ENCODE measurements at regions not wholly inside any gene's neighbourhood (a gene's known extent, or its start where the extent isn't known, plus 50 kb on each side); places are given as distances from the start of the nearest gene placed in this dataset.

GRCh38 chr2:194445226-194445625, 1211.8 kb upstream of the SLC39A10 start:
- Histone ChIP-seq H3K27ac (ENCODE audit: low read depth, low read length) (no peak overlapping the region), H3K27me3 (ENCODE audit: insufficient read depth, low read length) (no peaks in the 10 kb centered on the region), H3K4me1 (ENCODE audit: control insufficient read depth in 1 of 2, insufficient read depth in 2 of 2, low read length in 2 of 2) (no peaks in the 10 kb centered on the region), H3K4me3 (replicated peaks in 1 of 2; ENCODE audit: low read depth in 1 of 2, low read length in 2 of 2) (no peak overlapping the region), H3K36me3 (ENCODE audit: control insufficient read depth in 1 of 2, insufficient read depth in 2 of 2, low read length in 2 of 2) (no peaks in the 10 kb centered on the region), H2AFZ (ENCODE audit: low read depth, low read length, poor library complexity, severe bottlenecking) (no peak overlapping the region), H4K20me1 (ENCODE audit: insufficient read depth) (no peaks in the 10 kb centered on the region), H3K4me2 (ENCODE audit: low read length) (no peak overlapping the region), H3K9me3 (ENCODE audit: control insufficient read depth in 1 of 2, insufficient read depth in 1 of 2, low read depth in 1 of 2, low read length in 2 of 2) (no peaks in the 10 kb centered on the region), H3K79me2 (ENCODE audit: insufficient read depth, low read length) (no peaks in the 10 kb centered on the region), H3K9me2 (ENCODE audit: insufficient read depth) (no peaks in the 10 kb centered on the region), H3K9ac (ENCODE audit: low read length) (no peak overlapping the region)
- intact Hi-C loops (cut with micrococcal nuclease), result no loop called here
- ATAC-seq, result no peak
- no peak for DNase-seq (ENCODE audit: low read depth, low spot score)
- POLR2A ChIA-PET, result no interaction called here
- CTCF ChIA-PET, result no interaction called here
- RAD21 ChIA-PET (ENCODE audit: low non-redundant PET in 1 of 2, low total read pairs in 2 of 2, uncharacterized antibody in 2 of 2, unreplicated experiment in 2 of 2), result no interaction called here
- no TSS peak for BruUV-seq (replicated peaks)
- TF ChIP-seq ATF3 (IDR thresholded peaks at IDR 0.05), result no peak
- TF ChIP-seq ZBTB33 (IDR thresholded peaks at IDR 0.05; ENCODE audit: extremely low read depth, insufficient replicate concordance, low read length), result no peak
- no peak for TF ChIP-seq ELF1 (IDR thresholded peaks at IDR 0.05; ENCODE audit: borderline replicate concordance, low read depth)
- TF ChIP-seq POLR2A (IDR thresholded peaks at IDR 0.05; ENCODE audit: borderline replicate concordance, extremely low read depth, insufficient read depth, insufficient read length), result no peak
- no peak for TF ChIP-seq EGR1 (IDR thresholded peaks at IDR 0.05; ENCODE audit: low read depth)
- no peak for TF ChIP-seq SRF (IDR thresholded peaks at IDR 0.05; ENCODE audit: low read depth)
- TF ChIP-seq CBX3 (IDR thresholded peaks at IDR 0.05; ENCODE audit: low read depth), result no peak
- no peak for TF ChIP-seq CTCF (IDR thresholded peaks at IDR 0.05 in 2 of 3, conservative IDR thresholded peaks at IDR 0.05 in 1 of 3; ENCODE audit: borderline replicate concordance in 1 of 3, insufficient read depth in 1 of 3, low read depth in 2 of 3, low read length in 2 of 3)
- no peak for TF ChIP-seq POLR2AphosphoS5 (IDR thresholded peaks at IDR 0.05; ENCODE audit: low read depth, low read length)
- no peak for TF ChIP-seq TCF7L2 (IDR thresholded peaks at IDR 0.05; ENCODE audit: borderline replicate concordance, extremely low read depth, insufficient read depth, insufficient read length)
- no peak for TF ChIP-seq CEBPB (IDR thresholded peaks at IDR 0.05; ENCODE audit: low read depth)

Measured in HCT116 (cell line).